Fibroblast of mammary gland (primary cell): ENCODE measurements at regions not wholly inside any gene's neighbourhood (a gene's known extent, or its start where the extent isn't known, plus 50 kb on each side); places are given as distances from the start of the nearest gene placed in this dataset.

Source experiments
- DNase-seq: peaks from one replicate; pipeline ENCODE4 v3.0.0-alpha.2; 2010; ENCODE audit warnings: low read depth
- H3K4me3 ChIP-seq: 2 replicates; pipeline ENCODE4 v1.5.1; 2011; ENCODE audit warnings: low read depth, mild to moderate bottlenecking, low read length, moderate library complexity; ENCODE audit not compliant: control insufficient read depth
- CTCF ChIP-seq: conservative IDR thresholded peaks from 2 replicates; pipeline ENCODE4 v1.5.1; 2011; ENCODE audit warnings: low read depth, low read length, inconsistent platforms; ENCODE audit not compliant: control insufficient read depth, insufficient read depth

GRCh38 chr17:31715446-31715845 lies 143.6 kb downstream of the COPRS start:
- no peak for DNase-seq
- H3K4me3 ChIP-seq: no peak overlapping the region
- no peak for TF ChIP-seq CTCF

GRCh38 chr17:31704483-31704882 lies 154.6 kb downstream of the COPRS start:
- DNase-seq: no peak
- TF ChIP-seq CTCF: no peak

DNA sequence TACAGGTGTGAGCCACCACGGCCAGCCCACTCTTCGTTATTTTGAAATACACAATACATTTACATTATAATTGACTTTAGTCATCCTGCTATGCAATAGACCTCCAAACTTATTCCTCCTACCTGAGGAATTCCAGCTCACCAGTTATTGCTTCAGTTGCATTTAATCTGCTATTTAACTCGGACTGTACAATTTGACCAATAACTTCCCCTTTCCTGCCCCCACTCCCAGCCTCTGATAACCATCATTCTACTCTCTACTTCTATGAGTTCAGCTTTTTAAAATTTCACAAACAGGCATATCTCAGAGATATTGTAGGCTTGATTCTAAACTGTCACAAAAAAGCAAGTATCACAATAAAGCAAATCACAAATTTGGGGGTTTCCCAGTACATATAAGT lies 157.0 kb downstream of the COPRS start:
- no peak for DNase-seq
- TF ChIP-seq CTCF: no peak

More at GRCh38 chr17:31704483-31704882, 154.6 kb downstream of the COPRS start:
- no peak overlapping the region for H3K4me3 ChIP-seq

GRCh38 chr17:31700973-31701372 lies 158.1 kb downstream of the COPRS start:
- no peak for DNase-seq
- H3K4me3 ChIP-seq: no peak overlapping the region
- no peak for TF ChIP-seq CTCF

More for the DNA sequence above, 157.0 kb downstream of the COPRS start:
- H3K4me3 ChIP-seq: no peak overlapping the region

- TF ChIP-seq CTCF: no peak
These were observed 159.2 kb downstream of the COPRS start for GRCh38 chr17:31699886-31700285.

DNA sequence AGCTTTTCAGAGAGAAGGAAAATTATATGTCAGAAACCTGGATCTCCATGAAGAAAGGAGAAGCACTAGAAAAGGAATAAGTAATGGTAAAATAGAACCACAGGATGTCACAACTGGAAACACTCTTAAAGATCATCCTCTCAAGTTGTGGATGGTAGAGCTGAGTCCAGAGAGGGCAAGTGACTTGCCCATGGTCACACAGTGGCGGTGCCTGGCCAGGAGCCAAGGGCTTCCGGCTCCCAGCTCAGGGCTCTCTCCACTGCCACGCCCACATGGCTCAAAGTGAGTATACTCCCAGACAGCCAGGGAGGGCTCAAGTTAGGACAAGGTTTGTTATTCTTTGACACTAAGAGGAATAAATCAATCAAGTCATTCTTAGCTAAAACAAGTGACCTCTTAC lies 159.8 kb downstream of the COPRS start:
- TF ChIP-seq CTCF: no peak
- H3K4me3 ChIP-seq: no peak overlapping the region
- no peak for DNase-seq

More at GRCh38 chr17:31699886-31700285, 159.2 kb downstream of the COPRS start:
- no peak overlapping the region for H3K4me3 ChIP-seq
- no peak for DNase-seq

DNA sequence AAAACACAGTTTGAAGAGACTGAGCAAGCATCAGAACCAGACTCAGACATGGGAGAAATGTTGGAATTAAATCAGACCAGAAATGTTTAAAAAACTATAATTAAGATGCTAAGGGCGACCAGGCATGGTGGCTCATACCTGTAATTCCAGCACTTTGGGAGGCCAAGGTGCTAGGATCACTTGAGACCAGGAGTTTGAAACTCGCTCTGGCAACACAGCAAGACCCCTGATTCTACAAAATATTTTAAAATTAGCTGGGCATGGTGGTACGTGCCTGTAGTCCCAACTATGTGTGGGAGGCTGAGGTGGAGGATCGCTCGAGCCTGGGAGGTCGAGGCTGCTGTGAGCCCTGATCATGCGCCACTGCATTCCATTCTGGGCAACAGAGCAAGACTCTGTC lies 160.3 kb downstream of the COPRS start:
- no peak overlapping the region for H3K4me3 ChIP-seq
- DNase-seq: no peak
- TF ChIP-seq CTCF: no peak
